HepG2 (cell line): ENCODE measurements at regions not wholly inside any gene's neighbourhood (a gene's known extent, or its start where the extent isn't known, plus 50 kb on each side); places are given as distances from the start of the nearest gene placed in this dataset.
A peak's percentile ranks its signal among the peaks of the same experiment; 100 is the strongest.

Experiments used
- ATAC-seq: fragments of 200-7000 bp; cut with Tn5 transposase; 3 replicates; pipeline ENCODE4 v1.9.1; 2020; ENCODE audit warnings: mild to moderate bottlenecking, moderate library complexity
- BruUV-seq: library from RNA; stranded (reverse); fragments of 400-500 nt; replicated peaks from 2 replicates; lab custom pipeline; 2021; lab: Mats Ljungman, UMichigan
- CTCF ChIA-PET: fragments of 300-600 bp; formaldehyde crosslinking; extraction: SDS; loops from one replicate; lab custom pipeline; 2021; ENCODE audit warnings: low total read pairs, inconsistent platforms, low intra/inter-chr PET ratio; lab: Yijun Ruan, JAX
- POLR2A ChIA-PET: fragments of 350-600 bp; sonication (Branson Sonifier 250); formaldehyde crosslinking; loops from one replicate; lab custom pipeline; 2020; ENCODE audit warnings: antibody characterized with exemption, inconsistent platforms; lab: Yijun Ruan, JAX
- DNase-seq: peaks from one replicate; pipeline ENCODE4 v3.0.0-alpha.2; 2015; ENCODE audit warnings: low spot score
- FAIRE-seq: peaks from 3 replicates; lab custom pipeline; 2011; peaks lifted over from hg19 to GRCh38; lab: Jason Lieb, UNC
- H2AFZ ChIP-seq: one replicate; pipeline ENCODE4 v1.6.1; 2011; ENCODE audit warnings: low read length, inconsistent platforms
- H3K27ac ChIP-seq: fragments of 300-600 bp; 3 replicates; pipeline ENCODE4 v1.8.0; 2011; ENCODE audit warnings: mixed run types, mild to moderate bottlenecking, mixed read lengths, low read length, inconsistent platforms; ENCODE audit not compliant: insufficient read depth; ENCODE audit errors: extremely low read length
- H3K27me3 ChIP-seq, 2 experiments: fragments of 200-600 bp in 1 of 2; 2 replicates in 1 of 2; 3 replicates in 1 of 2; pipeline versions ENCODE4 v1.6.0 to v1.8.0; 2011; ENCODE audit warnings: low read length in 2 of 2, mild to moderate bottlenecking in 2 of 2, moderate library complexity in 2 of 2, inconsistent platforms in 1 of 2; ENCODE audit not compliant: insufficient read depth in 2 of 2, control insufficient read depth in 1 of 2
- H3K36me3 ChIP-seq, 2 experiments: fragments of 200-600 bp in 1 of 2; replicated peaks in 1 of 2; 2 replicates in 1 of 2; 3 replicates in 1 of 2; pipeline versions ENCODE4 v1.5.1 to v1.8.0; 2011; ENCODE audit warnings: low read length in 2 of 2, inconsistent platforms in 1 of 2; ENCODE audit not compliant: insufficient read depth in 2 of 2, control insufficient read depth in 1 of 2
- H3K4me1 ChIP-seq: 2 replicates; pipeline ENCODE4 v1.5.1; 2012; ENCODE audit warnings: low read length, inconsistent platforms; ENCODE audit not compliant: insufficient read depth
- H3K4me2 ChIP-seq: 2 replicates; pipeline ENCODE4 v1.6.0; 2011; ENCODE audit warnings: low read depth, low read length, inconsistent platforms
- H3K4me3 ChIP-seq, 3 experiments: fragments of 200-600 bp in 1 of 3; sonication (generic), shearing (Covaris generic) in 1 of 3; replicated peaks in 1 of 3; 2 replicates each; pipeline ENCODE4 v1.5.1; 2011 to 2016; ENCODE audit warnings: low read length in 3 of 3, inconsistent platforms in 2 of 3, low read depth in 2 of 3, mild to moderate bottlenecking in 2 of 3, control low read depth in 1 of 3, mixed read lengths in 1 of 3; ENCODE audit not compliant: insufficient read depth in 1 of 3
- H3K79me2 ChIP-seq: one replicate; pipeline ENCODE4 v1.6.1; 2011; ENCODE audit warnings: low read length, inconsistent platforms; ENCODE audit not compliant: insufficient read depth
- H3K9ac ChIP-seq: 2 replicates; pipeline ENCODE4 v1.6.0; 2011; ENCODE audit warnings: mild to moderate bottlenecking, low read depth, low read length, inconsistent platforms; ENCODE audit not compliant: insufficient read depth
- H3K9me3 ChIP-seq: 2 replicates; pipeline ENCODE4 v1.5.1; 2012; ENCODE audit warnings: mild to moderate bottlenecking, low read length
- H4K20me1 ChIP-seq: 2 replicates; pipeline ENCODE4 v1.6.0; 2011; ENCODE audit warnings: inconsistent platforms, mild to moderate bottlenecking, low read length, moderate library complexity; ENCODE audit not compliant: insufficient read depth
- ATF7 ChIP-seq, 2 experiments: fragments of 450-650 bp in 1 of 2; sonication (generic) in 1 of 2; formaldehyde crosslinking in 1 of 2; IDR thresholded peaks; 2 replicates each; pipeline versions ENCODE4 v1.4.0 to v1.6.1; 2016 to 2020; ENCODE audit warnings: antibody characterized with exemption in 1 of 2, mild to moderate bottlenecking in 1 of 2, missing genetic modification reagents in 1 of 2
- MAFF ChIP-seq: IDR thresholded peaks from 2 replicates; pipeline ENCODE4 v1.6.1; 2011; ENCODE audit warnings: low read depth, low read length, improper control_type of control experiment
- ZNF331 ChIP-seq: sonication (generic); formaldehyde crosslinking; IDR thresholded peaks from 2 replicates; pipeline ENCODE4 v1.4.0; 2020; ENCODE audit warnings: missing genetic modification reagents
- ZNF616 ChIP-seq: sonication (generic); formaldehyde crosslinking; IDR thresholded peaks from 2 replicates; pipeline ENCODE4 v1.5.0; 2020; ENCODE audit warnings: low read depth, mild to moderate bottlenecking, missing genetic modification reagents
- ZNF883 ChIP-seq: sonication (generic); formaldehyde crosslinking; IDR thresholded peaks from 2 replicates; pipeline ENCODE4 v1.5.1; 2020; ENCODE audit warnings: mild to moderate bottlenecking, missing genetic modification reagents; ENCODE audit errors: not compliant biosample characterization
- WGBS: methylation state at CpG from one replicate; pipeline ENCODE4 v1.1.6; 2017; ENCODE audit warnings: low lambda C conversion rate; 5-methylcytosine and 5-hydroxymethylcytosine counted together
- in situ Hi-C: cut with HindIII; loops from 2 replicates; pipeline ENCODE4 v1.10.0; 2017; ENCODE audit warnings: low pct_unique_long_range_greater_than_20kb; ENCODE audit not compliant: extremely low pct_ligation_motif_present
- intact Hi-C: fragments of 100-400 bp; cut with micrococcal nuclease; formaldehyde crosslinking; loops from one replicate; pipeline ENCODE4 v1.10.0; 2022; ENCODE audit not compliant: unreplicated experiment
- TF ChIP-seq, protein P1 (sequence below): sonication (generic); formaldehyde crosslinking; IDR thresholded peaks from 2 replicates; pipeline ENCODE4 v1.8.1; 2023; ENCODE audit warnings: mild to moderate bottlenecking, missing genetic modification reagents
- TF ChIP-seq, protein P2 (sequence below): sonication (generic); formaldehyde crosslinking; IDR thresholded peaks from 2 replicates; pipeline ENCODE4 v1.4.0; 2020; ENCODE audit warnings: missing genetic modification reagents, borderline replicate concordance

GRCh38 chr1:209376774-209377173 lies 206.7 kb upstream of the CAMK1G start:
- Histone ChIP-seq H3K79me2 (no peaks in the 10 kb centered on the region), H3K9ac (no peak overlapping the region), H3K27me3 (no peaks in the 10 kb centered on the region), H4K20me1 (no peaks in the 10 kb centered on the region), H3K4me3 (no peak overlapping the region), H3K4me2 (no peak overlapping the region), H3K9me3 (no peaks in the 10 kb centered on the region), H2AFZ (no peak overlapping the region), H3K4me1 (no peaks in the 10 kb centered on the region), H3K36me3 (no peaks in the 10 kb centered on the region), H3K27ac (no peak overlapping the region)
- CTCF ChIA-PET, result no interaction called here
- ATAC-seq (no peak), FAIRE-seq (no peak), DNase-seq (no peak)
- BruUV-seq, result no TSS peak
- TF ChIP-seq, protein P1, sequence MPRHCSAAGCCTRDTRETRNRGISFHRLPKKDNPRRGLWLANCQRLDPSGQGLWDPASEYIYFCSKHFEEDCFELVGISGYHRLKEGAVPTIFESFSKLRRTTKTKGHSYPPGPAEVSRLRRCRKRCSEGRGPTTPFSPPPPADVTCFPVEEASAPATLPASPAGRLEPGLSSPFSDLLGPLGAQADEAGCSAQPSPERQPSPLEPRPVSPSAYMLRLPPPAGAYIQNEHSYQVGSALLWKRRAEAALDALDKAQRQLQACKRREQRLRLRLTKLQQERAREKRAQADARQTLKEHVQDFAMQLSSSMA (CRISPR knock-in tag), result no peak
- TF ChIP-seq ATF7 (IDR thresholded peaks at IDR 0.05) (peak; percentile 62; the same call in 1 of the 2 replicates), ATF7 (CRISPR knock-in tag; IDR thresholded peaks at IDR 0.05) (no peak)
- POLR2A ChIA-PET, result no interaction called here
- intact Hi-C loops, result no loop called here
- in situ Hi-C loops, result no loop called here

DNA sequence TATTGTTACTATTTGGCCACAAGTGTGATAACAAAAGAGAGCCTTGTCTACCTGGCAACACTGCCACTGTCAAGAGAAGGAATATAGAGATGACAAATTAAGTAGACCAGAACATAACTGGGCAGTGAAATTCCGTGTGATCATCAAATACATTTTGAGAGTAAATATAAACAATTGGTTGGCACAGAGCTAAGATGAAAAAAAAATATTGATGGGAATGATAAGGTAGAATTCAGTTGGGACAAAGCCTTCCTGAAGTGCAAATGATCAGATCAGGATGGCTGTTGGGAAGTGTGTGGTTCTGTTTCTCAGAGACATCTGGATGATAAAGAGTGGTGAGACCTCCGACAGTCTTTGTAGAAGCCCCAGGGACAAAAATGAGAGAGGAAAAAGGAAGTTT lies 205.5 kb upstream of the CAMK1G start:
- ChIA-PET CTCF (no interaction called here), POLR2A (no interaction called here)
- intact Hi-C loops, result no loop called here
- Histone ChIP-seq H3K27ac (no peak overlapping the region), H3K79me2 (no peaks in the 10 kb centered on the region), H3K4me2 (no peak overlapping the region), H4K20me1 (no peaks in the 10 kb centered on the region), H3K9me3 (no peaks in the 10 kb centered on the region), H3K4me1 (no peaks in the 10 kb centered on the region), H3K36me3 (no peaks in the 10 kb centered on the region), H3K4me3 (no peak overlapping the region), H3K27me3 (no peaks in the 10 kb centered on the region), H2AFZ (no peak overlapping the region), H3K9ac (no peak overlapping the region)
- WGBS, result 3% methylated on average over 2 of the region's 2 CpGs
- FAIRE-seq (no peak), ATAC-seq (no peak), DNase-seq (no peak)
- in situ Hi-C loops, result no loop called here
- no TSS peak for BruUV-seq
- no peak for TF ChIP-seq ZNF883 (CRISPR knock-in tag)
- no peak for TF ChIP-seq ZNF331
- no peak for TF ChIP-seq MAFF
- TF ChIP-seq, protein P2, sequence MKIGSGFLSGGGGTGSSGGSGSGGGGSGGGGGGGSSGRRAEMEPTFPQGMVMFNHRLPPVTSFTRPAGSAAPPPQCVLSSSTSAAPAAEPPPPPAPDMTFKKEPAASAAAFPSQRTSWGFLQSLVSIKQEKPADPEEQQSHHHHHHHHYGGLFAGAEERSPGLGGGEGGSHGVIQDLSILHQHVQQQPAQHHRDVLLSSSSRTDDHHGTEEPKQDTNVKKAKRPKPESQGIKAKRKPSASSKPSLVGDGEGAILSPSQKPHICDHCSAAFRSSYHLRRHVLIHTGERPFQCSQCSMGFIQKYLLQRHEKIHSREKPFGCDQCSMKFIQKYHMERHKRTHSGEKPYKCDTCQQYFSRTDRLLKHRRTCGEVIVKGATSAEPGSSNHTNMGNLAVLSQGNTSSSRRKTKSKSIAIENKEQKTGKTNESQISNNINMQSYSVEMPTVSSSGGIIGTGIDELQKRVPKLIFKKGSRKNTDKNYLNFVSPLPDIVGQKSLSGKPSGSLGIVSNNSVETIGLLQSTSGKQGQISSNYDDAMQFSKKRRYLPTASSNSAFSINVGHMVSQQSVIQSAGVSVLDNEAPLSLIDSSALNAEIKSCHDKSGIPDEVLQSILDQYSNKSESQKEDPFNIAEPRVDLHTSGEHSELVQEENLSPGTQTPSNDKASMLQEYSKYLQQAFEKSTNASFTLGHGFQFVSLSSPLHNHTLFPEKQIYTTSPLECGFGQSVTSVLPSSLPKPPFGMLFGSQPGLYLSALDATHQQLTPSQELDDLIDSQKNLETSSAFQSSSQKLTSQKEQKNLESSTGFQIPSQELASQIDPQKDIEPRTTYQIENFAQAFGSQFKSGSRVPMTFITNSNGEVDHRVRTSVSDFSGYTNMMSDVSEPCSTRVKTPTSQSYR (CRISPR knock-in tag), result no peak
- no peak for TF ChIP-seq ZNF616 (CRISPR knock-in tag)
